GM19455 (cell line): ENCODE measurements at regions not wholly inside any gene's neighbourhood (a gene's known extent, or its start where the extent isn't known, plus 50 kb on each side); places are given as distances from the start of the nearest gene placed in this dataset.
"Not testable (repeated sequence)": the region's sequence is repeated elsewhere in the genome, so short reads cannot be mapped to it uniquely, and the experiment has no call there.

Source experiments
- ATAC-seq: cut with Tn5 transposase; IDR thresholded peaks from one replicate; pipeline ENCODE4 v1.9.1; 2021; ENCODE audit not compliant: unreplicated experiment

GRCh38 chr2:72078773-72079172 is 68.9 kb downstream of the CYP26B1 start:
- no peak for ATAC-seq

GRCh38 chr2:72077702-72078169 is 69.9 kb downstream of the CYP26B1 start:
- ATAC-seq, result no peak

- not testable (repeated sequence) for ATAC-seq
Observed at GRCh38 chr2:72073373-72073772, 74.3 kb downstream of the CYP26B1 start.

- not testable (repeated sequence) for ATAC-seq
Observed at GRCh38 chr2:72064197-72064596, 83.5 kb downstream of the CYP26B1 start.

GRCh38 chr2:72062336-72062735 is 85.3 kb downstream of the CYP26B1 start:
- ATAC-seq, result no peak

GRCh38 chr2:72057308-72057707 is 90.4 kb downstream of the CYP26B1 start:
- ATAC-seq, result no peak

- no peak for ATAC-seq
Observed at GRCh38 chr2:72051971-72052505, 95.6 kb downstream of the CYP26B1 start.

- no peak for ATAC-seq
Observed at GRCh38 chr2:72051204-72051603, 96.5 kb downstream of the CYP26B1 start.

- no peak for ATAC-seq
Observed at GRCh38 chr2:72050734-72051133, 96.9 kb downstream of the CYP26B1 start.

- ATAC-seq, result no peak
Observed at GRCh38 chr2:72048881-72049477, 98.7 kb downstream of the CYP26B1 start.

GRCh38 chr2:72043985-72044384 is 103.7 kb downstream of the CYP26B1 start:
- no peak for ATAC-seq

GRCh38 chr2:72041638-72042111 is 106.0 kb downstream of the CYP26B1 start:
- no peak for ATAC-seq

- no peak for ATAC-seq
Observed at GRCh38 chr2:72040629-72041571, 106.8 kb downstream of the CYP26B1 start.

GRCh38 chr2:72038524-72038923 is 109.1 kb downstream of the CYP26B1 start:
- ATAC-seq, result no peak

GRCh38 chr2:72037261-72037666 is 110.4 kb downstream of the CYP26B1 start:
- ATAC-seq, result no peak

- ATAC-seq, result no peak
Observed at GRCh38 chr2:72036595-72036994, 111.1 kb downstream of the CYP26B1 start.

- no peak for ATAC-seq
Observed at GRCh38 chr2:72036173-72036545, 111.5 kb downstream of the CYP26B1 start.

- no peak for ATAC-seq
Observed at GRCh38 chr2:72035518-72036172, 112.0 kb downstream of the CYP26B1 start.

GRCh38 chr2:72034353-72035095 is 113.1 kb downstream of the CYP26B1 start:
- ATAC-seq, result no peak

- no peak for ATAC-seq
Observed at GRCh38 chr2:72033636-72034035, 114.0 kb downstream of the CYP26B1 start.
